ENCODE measurements at regions not wholly inside any gene's neighbourhood (a gene's known extent, or its start where the extent isn't known, plus 50 kb on each side); places are given as distances from the start of the nearest gene placed in this dataset.

GRCh38 chr18:22844190-22844589 lies 88.9 kb upstream of the RBBP8 start (continued):
- TF ChIP-seq AFF4 (CRISPR knock-in tag; IDR thresholded peaks at IDR 0.05; ENCODE audit: borderline replicate concordance), result no peak
- no peak for TF ChIP-seq SOX15 (CRISPR knock-in tag; IDR thresholded peaks at IDR 0.05)
- no peak for TF ChIP-seq ATF6 (CRISPR knock-in tag; IDR thresholded peaks at IDR 0.05)
- TF ChIP-seq CBFB (CRISPR knock-in tag; IDR thresholded peaks at IDR 0.05; ENCODE audit: low read depth), result no peak
- no peak for TF ChIP-seq ZNF281 (CRISPR knock-in tag; IDR thresholded peaks at IDR 0.05)
- TF ChIP-seq FOXK1 (CRISPR knock-in tag; IDR thresholded peaks at IDR 0.05), result no peak
- TF ChIP-seq JAZF1 (CRISPR knock-in tag; IDR thresholded peaks at IDR 0.05), result no peak
- no peak for TF ChIP-seq RORB (CRISPR knock-in tag; IDR thresholded peaks at IDR 0.05)
- no peak for TF ChIP-seq CREB1 (CRISPR knock-in tag; IDR thresholded peaks at IDR 0.05)
- TF ChIP-seq FOXP1 (CRISPR knock-in tag; IDR thresholded peaks at IDR 0.05; ENCODE audit: borderline replicate concordance), result no peak
- no peak for TF ChIP-seq CTCF (IDR thresholded peaks at IDR 0.05)

- Mint-ChIP-seq H3K27me3 (ENCODE audit: low read depth) (no peaks in the 10 kb centered on the region), H3K27ac (no peak overlapping the region), H3K4me1 (peaks cover 28% of the 10 kb centered on the region), H3K9me3 (peaks cover 6% of the 10 kb centered on the region; the same call in 1 of the 2 replicates), H3K36me3 (no peaks in the 10 kb centered on the region), H3K4me3 (no peak overlapping the region)
- ATAC-seq, result no peak
- no peak for TF ChIP-seq STAT6 (CRISPR knock-in tag; conservative IDR thresholded peaks at IDR 0.05; ENCODE audit: low read depth)
- POLR2A ChIA-PET, result no interaction called here
- CTCF ChIA-PET, result no interaction called here
- DNase-seq (ENCODE audit: low spot score), result no peak
Measured at GRCh38 chr18:22844628-22845027, 88.5 kb upstream of the RBBP8 start.

All from WTC11 (cell line).